ENCODE measurements at regions not wholly inside any gene's neighbourhood (a gene's known extent, or its start where the extent isn't known, plus 50 kb on each side); places are given as distances from the start of the nearest gene placed in this dataset.

GRCh38 chr2:180664507-180664906, 315.9 kb upstream of the UBE2E3 start:
- no peak for DNase-seq (ENCODE audit: low spot score)
- Histone ChIP-seq H3K4me3 (no peak overlapping the region), H3K9me3 (no peaks in the 10 kb centered on the region), H3K27ac (no peak overlapping the region), H3K4me1 (replicated peaks) (no peaks in the 10 kb centered on the region), H3K36me3 (no peaks in the 10 kb centered on the region), H3K27me3 (replicated peaks; ENCODE audit: insufficient read depth) (no peaks in the 10 kb centered on the region)
- intact Hi-C loops (cut with DNase I), result no loop called here
- TF ChIP-seq CTCF (IDR thresholded peaks at IDR 0.05) (no peak), POLR2AphosphoS5 (IDR thresholded peaks at IDR 0.05) (no peak), POLR2A (IDR thresholded peaks at IDR 0.05) (no peak)
- 98% methylated on average over 2 of the region's 2 CpGs for WGBS

GRCh38 chr2:180662941-180663471, 317.4 kb upstream of the UBE2E3 start:
- Histone ChIP-seq H3K4me3 (no peak overlapping the region), H3K27me3 (replicated peaks; ENCODE audit: insufficient read depth) (no peaks in the 10 kb centered on the region), H3K36me3 (no peaks in the 10 kb centered on the region), H3K27ac (no peak overlapping the region), H3K9me3 (no peaks in the 10 kb centered on the region), H3K4me1 (replicated peaks) (no peaks in the 10 kb centered on the region)
- no peak for DNase-seq (ENCODE audit: low spot score)
- 79% methylated on average over 3 of the region's 3 CpGs for WGBS
- TF ChIP-seq CTCF (IDR thresholded peaks at IDR 0.05) (no peak), POLR2A (IDR thresholded peaks at IDR 0.05) (no peak), POLR2AphosphoS5 (IDR thresholded peaks at IDR 0.05) (no peak)
- intact Hi-C loops (cut with DNase I), result no loop called here

GRCh38 chr2:180662521-180662920, 317.9 kb upstream of the UBE2E3 start:
- Histone ChIP-seq H3K27me3 (replicated peaks; ENCODE audit: insufficient read depth) (no peaks in the 10 kb centered on the region), H3K4me3 (no peak overlapping the region), H3K9me3 (no peaks in the 10 kb centered on the region), H3K27ac (no peak overlapping the region), H3K4me1 (replicated peaks) (no peaks in the 10 kb centered on the region), H3K36me3 (no peaks in the 10 kb centered on the region)
- WGBS, result 95% methylated on average over 1 of the region's 1 CpG
- no peak for DNase-seq (ENCODE audit: low spot score)
- TF ChIP-seq CTCF (IDR thresholded peaks at IDR 0.05) (no peak), POLR2AphosphoS5 (IDR thresholded peaks at IDR 0.05) (no peak), POLR2A (IDR thresholded peaks at IDR 0.05) (no peak)
- intact Hi-C loops (cut with DNase I), result no loop called here

- Histone ChIP-seq H3K27ac (no peak overlapping the region), H3K4me3 (no peak overlapping the region), H3K36me3 (no peaks in the 10 kb centered on the region), H3K27me3 (replicated peaks; ENCODE audit: insufficient read depth) (no peaks in the 10 kb centered on the region), H3K9me3 (no peaks in the 10 kb centered on the region), H3K4me1 (replicated peaks) (no peaks in the 10 kb centered on the region)
- TF ChIP-seq POLR2AphosphoS5 (IDR thresholded peaks at IDR 0.05) (no peak), POLR2A (IDR thresholded peaks at IDR 0.05) (no peak), CTCF (IDR thresholded peaks at IDR 0.05) (no peak)
- 68% methylated on average over 1 of the region's 1 CpG for WGBS
- no peak for DNase-seq (ENCODE audit: low spot score)
- intact Hi-C loops (cut with DNase I), result no loop called here
Measured at GRCh38 chr2:180661686-180662030, 318.7 kb upstream of the UBE2E3 start.

- 69% methylated on average over 5 of the region's 5 CpGs for WGBS
- intact Hi-C loops (cut with DNase I), result no loop called here
- H3K27me3 ChIP-seq (replicated peaks; ENCODE audit: insufficient read depth), result no peaks in the 10 kb centered on the region
- no peak overlapping the region for H3K4me3 ChIP-seq
- TF ChIP-seq CTCF (IDR thresholded peaks at IDR 0.05) (no peak), POLR2AphosphoS5 (IDR thresholded peaks at IDR 0.05) (no peak)
- no peak for DNase-seq (ENCODE audit: low spot score)
- no peaks in the 10 kb centered on the region for H3K4me1 ChIP-seq (replicated peaks)
- no peaks in the 10 kb centered on the region for H3K36me3 ChIP-seq
- no peak overlapping the region for H3K27ac ChIP-seq
- H3K9me3 ChIP-seq, result no peaks in the 10 kb centered on the region
Measured at GRCh38 chr2:180660881-180661685, 319.3 kb upstream of the UBE2E3 start.
